Activated CD8-positive, alpha-beta T cell treated with anti-CD3 and anti-CD28 coated beads for 36 hours (primary cell): ENCODE measurements at regions not wholly inside any gene's neighbourhood (a gene's known extent, or its start where the extent isn't known, plus 50 kb on each side); places are given as distances from the start of the nearest gene placed in this dataset.

ENCODE experiments used
- ATAC-seq: fragments of 200-7000 bp; cut with Tn5 transposase; one replicate; pipeline ENCODE4 v1.10.0; 2021; ENCODE audit warnings: mild to moderate bottlenecking, moderate library complexity
- CTCF ChIA-PET: fragments of 350-600 bp; sonication (Branson Sonifier 250); formaldehyde crosslinking; loops from one replicate; lab custom pipeline; 2021; ENCODE audit warnings: antibody characterized with exemption; lab: Charles Lee
- POLR2A ChIA-PET: fragments of 350-600 bp; sonication (Branson Sonifier 250); formaldehyde crosslinking; loops from one replicate; lab custom pipeline; 2021; ENCODE audit warnings: antibody characterized with exemption; lab: Charles Lee
- DNase-seq: peaks from one replicate; pipeline ENCODE4 v3.0.0-alpha.2; 2020
- H3K27ac Mint-ChIP-seq: one replicate; pipeline ENCODE4 v1.8.0; 2021; ENCODE audit warnings: mild to moderate bottlenecking, mixed read lengths
- H3K27me3 Mint-ChIP-seq: one replicate; pipeline ENCODE4 v1.8.0; 2021; ENCODE audit warnings: mixed read lengths
- H3K36me3 Mint-ChIP-seq: one replicate; pipeline ENCODE4 v1.8.0; 2021; ENCODE audit warnings: low read depth, mixed read lengths
- H3K4me1 Mint-ChIP-seq: one replicate; pipeline ENCODE4 v1.8.0; 2021; ENCODE audit warnings: low read depth, mixed read lengths
- H3K4me3 Mint-ChIP-seq: one replicate; pipeline ENCODE4 v1.8.0; 2021; ENCODE audit warnings: mild to moderate bottlenecking, moderate library complexity, mixed read lengths
- H3K9me3 Mint-ChIP-seq: one replicate; pipeline ENCODE4 v1.8.0; 2021; ENCODE audit warnings: mixed read lengths
- CTCF ChIP-seq: fragments of 200-600 bp; IDR thresholded peaks from one replicate; pipeline ENCODE4 v1.8.0; 2022; ENCODE audit warnings: antibody characterized with exemption, mild to moderate bottlenecking
- intact Hi-C: fragments of 100-400 bp; cut with micrococcal nuclease; formaldehyde crosslinking; loops from one replicate; pipeline ENCODE4 v1.10.0; 2022

GRCh38 chr6:113645576-113645970, 211.6 kb upstream of the MARCKS start:
- Mint-ChIP-seq H3K9me3 (no peaks in the 10 kb centered on the region), H3K4me1 (no peaks in the 10 kb centered on the region), H3K36me3 (no peaks in the 10 kb centered on the region), H3K27ac (no peak overlapping the region), H3K27me3 (peaks cover 3% of the 10 kb centered on the region), H3K4me3 (no peak overlapping the region)
- TF ChIP-seq CTCF: no peak
- no peak for ATAC-seq
- POLR2A ChIA-PET: no interaction called here
- intact Hi-C loops: no loop called here
- DNase-seq: no peak
- CTCF ChIA-PET: no interaction called here

- intact Hi-C loops: no loop called here
Measured at GRCh38 chr6:113645986-113646385, 211.2 kb upstream of the MARCKS start.

GRCh38 chr6:113646701-113647100, 210.4 kb upstream of the MARCKS start:
- ATAC-seq (no peak), DNase-seq (no peak)
- intact Hi-C loops: no loop called here
- ChIA-PET CTCF (no interaction called here), POLR2A (no interaction called here)
- TF ChIP-seq CTCF: no peak
- Mint-ChIP-seq H3K4me3 (no peak overlapping the region), H3K27ac (no peak overlapping the region), H3K36me3 (no peaks in the 10 kb centered on the region), H3K27me3 (peaks cover 3% of the 10 kb centered on the region), H3K4me1 (no peaks in the 10 kb centered on the region), H3K9me3 (no peaks in the 10 kb centered on the region)

More at GRCh38 chr6:113645986-113646385, 211.2 kb upstream of the MARCKS start:
- TF ChIP-seq CTCF: no peak
- Mint-ChIP-seq H3K4me3 (no peak overlapping the region), H3K9me3 (no peaks in the 10 kb centered on the region), H3K27ac (no peak overlapping the region), H3K36me3 (no peaks in the 10 kb centered on the region), H3K27me3 (peaks cover 3% of the 10 kb centered on the region), H3K4me1 (no peaks in the 10 kb centered on the region)
- DNase-seq (no peak), ATAC-seq (no peak)
- ChIA-PET CTCF (no interaction called here), POLR2A (no interaction called here)

GRCh38 chr6:113647143-113647889, 209.8 kb upstream of the MARCKS start:
- Mint-ChIP-seq H3K9me3 (no peaks in the 10 kb centered on the region), H3K4me3 (no peak overlapping the region), H3K27me3 (peaks cover 4% of the 10 kb centered on the region), H3K36me3 (no peaks in the 10 kb centered on the region), H3K27ac (no peak overlapping the region), H3K4me1 (no peaks in the 10 kb centered on the region)
- no peak for TF ChIP-seq CTCF
- DNase-seq (no peak), ATAC-seq (no peak)
- POLR2A ChIA-PET: no interaction called here
- CTCF ChIA-PET: no interaction called here
- intact Hi-C loops: no loop called here

- Mint-ChIP-seq H3K9me3 (no peaks in the 10 kb centered on the region), H3K4me1 (no peaks in the 10 kb centered on the region), H3K4me3 (no peak overlapping the region), H3K27me3 (peaks cover 4% of the 10 kb centered on the region), H3K36me3 (no peaks in the 10 kb centered on the region), H3K27ac (no peak overlapping the region)
- ChIA-PET POLR2A (no interaction called here), CTCF (interaction anchor here (1.5 kb wide), 1 partner anchor 8 kb away, joined by 3 read pairs; no protein-coding TSS in a partner anchor)
- intact Hi-C loops: no loop called here
- TF ChIP-seq CTCF: no peak
- DNase-seq (no peak), ATAC-seq (no peak)
Measured at GRCh38 chr6:113648698-113649097, 208.4 kb upstream of the MARCKS start.
